ENCODE measurements at regions not wholly inside any gene's neighbourhood (a gene's known extent, or its start where the extent isn't known, plus 50 kb on each side); places are given as distances from the start of the nearest gene placed in this dataset.
A peak's percentile ranks its signal among the peaks of the same experiment; 100 is the strongest.

GRCh38 chr2:239533569-239534316 lies 132.9 kb upstream of the HDAC4 start:
- peak; percentile 22 for DNase-seq (ENCODE audit: low read depth)
- no peak overlapping the region for H3K4me3 ChIP-seq (ENCODE audit: low read depth, low read length)
- TF ChIP-seq CTCF (IDR thresholded peaks at IDR 0.05; ENCODE audit: insufficient read depth, low read depth, low read length), result no peak

DNA sequence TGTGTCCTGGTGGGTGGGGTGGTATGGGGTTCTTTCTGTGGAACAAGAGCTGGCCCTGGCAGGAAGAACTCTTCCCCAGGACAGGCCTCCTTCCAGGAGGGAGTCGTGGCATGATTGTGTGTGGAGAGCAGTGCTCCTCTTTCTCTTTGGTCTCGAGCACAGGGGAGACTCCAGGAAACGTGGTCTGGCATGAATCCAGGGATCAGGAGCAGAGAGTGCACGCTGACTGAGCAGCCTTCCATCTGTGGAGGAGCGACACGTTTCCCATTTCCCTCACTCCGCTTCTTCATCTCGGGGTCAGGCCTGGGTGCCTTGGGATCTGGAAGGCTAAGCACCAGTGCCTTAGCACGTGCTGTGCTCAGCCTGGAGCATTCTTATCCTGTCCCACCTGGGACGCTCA lies 132.0 kb upstream of the HDAC4 start:
- DNase-seq (ENCODE audit: low read depth), result no peak
- TF ChIP-seq CTCF (IDR thresholded peaks at IDR 0.05; ENCODE audit: insufficient read depth, low read depth, low read length), result no peak
- H3K4me3 ChIP-seq (ENCODE audit: low read depth, low read length), result no peak overlapping the region

- TF ChIP-seq CTCF (IDR thresholded peaks at IDR 0.05; ENCODE audit: insufficient read depth, low read depth, low read length), result no peak
- no peak for DNase-seq (ENCODE audit: low read depth)
- no peak overlapping the region for H3K4me3 ChIP-seq (ENCODE audit: low read depth, low read length)
Measured at GRCh38 chr2:239532250-239532649, 131.4 kb upstream of the HDAC4 start.

DNA sequence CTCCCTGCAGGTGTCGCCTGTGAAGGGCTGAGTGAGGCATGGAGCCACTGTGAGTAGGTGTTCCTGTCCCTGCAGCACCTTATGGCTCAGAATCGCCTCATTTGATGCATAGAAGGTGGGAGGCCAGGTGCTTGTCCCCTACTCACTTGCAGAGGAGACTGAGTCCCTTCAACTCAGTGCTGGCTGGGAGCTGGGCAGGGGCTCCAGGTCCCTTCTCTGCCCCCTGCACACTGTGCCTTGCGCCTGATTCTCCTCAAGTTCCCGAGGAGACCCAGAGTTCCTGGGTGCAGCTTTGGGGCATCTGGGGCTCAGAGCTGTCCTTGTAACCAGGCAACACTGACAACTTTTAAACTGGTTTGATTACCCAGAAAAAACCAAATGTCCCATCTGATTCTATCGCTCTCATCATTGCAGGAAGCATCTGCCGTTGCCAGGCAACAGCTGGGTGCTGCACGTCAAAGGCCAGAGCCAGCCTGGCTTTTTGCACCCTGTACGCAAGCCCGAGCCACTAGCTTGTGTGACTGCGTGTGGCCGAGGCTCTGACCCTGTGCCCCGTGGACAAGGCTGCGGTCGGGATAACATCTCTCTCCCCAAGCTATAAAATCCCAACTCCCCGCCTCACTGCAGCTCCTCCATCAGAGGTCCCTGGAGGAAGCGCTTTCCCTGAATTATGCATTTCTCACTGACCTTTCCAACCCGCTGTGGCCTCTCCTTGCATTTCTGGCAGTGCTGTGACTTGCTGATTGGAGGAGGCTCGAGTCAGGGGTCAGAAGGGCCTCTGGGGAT lies 130.8 kb upstream of the HDAC4 start:
- peak; percentile 13 for DNase-seq (ENCODE audit: low read depth)
- H3K4me3 ChIP-seq (ENCODE audit: low read depth, low read length), result no peak overlapping the region
- no peak for TF ChIP-seq CTCF (IDR thresholded peaks at IDR 0.05; ENCODE audit: insufficient read depth, low read depth, low read length)

GRCh38 chr2:239530749-239531316 lies 130.0 kb upstream of the HDAC4 start:
- no peak for DNase-seq (ENCODE audit: low read depth)
- no peak for TF ChIP-seq CTCF (IDR thresholded peaks at IDR 0.05; ENCODE audit: insufficient read depth, low read depth, low read length)
- no peak overlapping the region for H3K4me3 ChIP-seq (ENCODE audit: low read depth, low read length)

DNA sequence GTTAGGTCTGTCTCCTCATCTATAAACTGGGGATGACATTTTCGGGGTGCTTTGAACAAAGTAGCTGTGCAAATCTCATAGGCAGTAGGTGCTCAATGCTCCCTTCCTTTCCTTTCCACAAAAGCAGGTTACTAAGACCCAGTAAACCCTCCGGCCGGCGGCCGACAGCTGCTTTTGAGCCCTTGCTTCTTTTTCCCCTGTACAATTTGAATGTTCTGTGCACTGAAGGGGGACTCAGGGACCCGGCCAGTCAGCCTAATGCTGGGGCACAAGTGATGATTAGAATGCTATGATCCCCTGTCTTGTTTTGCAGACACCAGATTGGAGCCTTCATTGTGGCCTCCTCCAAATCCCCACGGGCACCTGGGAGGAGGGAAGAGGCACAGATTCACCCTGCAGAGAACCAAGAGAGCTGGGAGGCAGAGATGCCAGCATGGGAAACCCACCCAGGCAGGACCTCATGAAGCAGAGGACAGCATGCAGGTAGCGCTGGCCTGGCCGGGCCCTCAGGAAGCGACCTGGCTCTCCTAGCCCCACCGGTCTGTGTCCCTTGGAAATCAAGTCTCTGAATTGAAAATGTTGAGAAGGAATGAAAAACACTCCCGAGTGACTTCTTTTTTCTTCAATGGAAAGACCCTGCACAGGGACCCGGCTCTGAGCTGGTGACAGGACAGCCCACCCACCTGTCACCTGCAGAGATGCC lies 128.6 kb upstream of the HDAC4 start:
- DNase-seq (ENCODE audit: low read depth), result no peak
- TF ChIP-seq CTCF (IDR thresholded peaks at IDR 0.05; ENCODE audit: insufficient read depth, low read depth, low read length), result no peak
- no peak overlapping the region for H3K4me3 ChIP-seq (ENCODE audit: low read depth, low read length)
